ENCODE measurements at regions not wholly inside any gene's neighbourhood (a gene's known extent, or its start where the extent isn't known, plus 50 kb on each side); places are given as distances from the start of the nearest gene placed in this dataset.
A peak's percentile ranks its signal among the peaks of the same experiment; 100 is the strongest.

DNA sequence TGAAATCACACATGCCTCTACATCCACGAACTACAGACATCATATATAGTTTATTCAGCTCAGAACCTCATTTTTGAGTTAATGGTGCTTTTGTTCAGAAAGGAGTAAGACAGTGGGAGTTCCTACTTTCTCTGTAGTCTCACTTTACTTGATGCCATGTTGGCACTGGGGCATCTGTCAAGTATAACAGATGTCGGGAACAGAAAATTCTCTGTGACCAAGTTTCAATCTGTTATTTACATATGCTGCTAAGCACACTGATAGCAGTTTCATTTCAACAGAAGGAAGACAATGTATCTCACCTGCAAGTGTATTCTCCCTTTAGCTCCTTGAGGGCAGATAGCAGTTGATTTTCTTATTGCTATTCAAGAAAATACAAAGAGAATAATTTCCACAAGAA is 774.1 kb downstream of the METTL4 start:
- H3K27me3 ChIP-seq (ENCODE audit: control insufficient read depth, insufficient read depth, low read length), result no peaks in the 10 kb centered on the region
- no peak overlapping the region for H3K27ac ChIP-seq (ENCODE audit: low read depth in 2 of 2, low read length in 2 of 2)
- no peaks in the 10 kb centered on the region for H3K36me3 ChIP-seq (ENCODE audit: control insufficient read depth in 2 of 3, insufficient read depth in 3 of 3, low read length in 3 of 3)
- FAIRE-seq, result no peak
- H3K9ac ChIP-seq (ENCODE audit: low read length in 3 of 3), result no peak overlapping the region
- H3K9me3 ChIP-seq (ENCODE audit: control insufficient read depth in 2 of 3, insufficient read depth in 1 of 3, low read length in 3 of 3), result no peaks in the 10 kb centered on the region
- H3K4me3 ChIP-seq (ENCODE audit: low read length in 3 of 3), result no peak overlapping the region
- TF ChIP-seq, protein P1, sequence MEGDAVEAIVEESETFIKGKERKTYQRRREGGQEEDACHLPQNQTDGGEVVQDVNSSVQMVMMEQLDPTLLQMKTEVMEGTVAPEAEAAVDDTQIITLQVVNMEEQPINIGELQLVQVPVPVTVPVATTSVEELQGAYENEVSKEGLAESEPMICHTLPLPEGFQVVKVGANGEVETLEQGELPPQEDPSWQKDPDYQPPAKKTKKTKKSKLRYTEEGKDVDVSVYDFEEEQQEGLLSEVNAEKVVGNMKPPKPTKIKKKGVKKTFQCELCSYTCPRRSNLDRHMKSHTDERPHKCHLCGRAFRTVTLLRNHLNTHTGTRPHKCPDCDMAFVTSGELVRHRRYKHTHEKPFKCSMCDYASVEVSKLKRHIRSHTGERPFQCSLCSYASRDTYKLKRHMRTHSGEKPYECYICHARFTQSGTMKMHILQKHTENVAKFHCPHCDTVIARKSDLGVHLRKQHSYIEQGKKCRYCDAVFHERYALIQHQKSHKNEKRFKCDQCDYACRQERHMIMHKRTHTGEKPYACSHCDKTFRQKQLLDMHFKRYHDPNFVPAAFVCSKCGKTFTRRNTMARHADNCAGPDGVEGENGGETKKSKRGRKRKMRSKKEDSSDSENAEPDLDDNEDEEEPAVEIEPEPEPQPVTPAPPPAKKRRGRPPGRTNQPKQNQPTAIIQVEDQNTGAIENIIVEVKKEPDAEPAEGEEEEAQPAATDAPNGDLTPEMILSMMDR (IDR thresholded peaks at IDR 0.05; ENCODE audit: borderline replicate concordance, extremely low read depth, insufficient read depth), result no peak
- intact Hi-C loops (cut with DNase I), result no loop called here
- no peaks in the 10 kb centered on the region for H3K4me1 ChIP-seq (ENCODE audit: control insufficient read depth in 2 of 3, insufficient read depth in 2 of 3, low read depth in 1 of 3, low read length in 3 of 3)
- no peak for DNase-seq

DNA sequence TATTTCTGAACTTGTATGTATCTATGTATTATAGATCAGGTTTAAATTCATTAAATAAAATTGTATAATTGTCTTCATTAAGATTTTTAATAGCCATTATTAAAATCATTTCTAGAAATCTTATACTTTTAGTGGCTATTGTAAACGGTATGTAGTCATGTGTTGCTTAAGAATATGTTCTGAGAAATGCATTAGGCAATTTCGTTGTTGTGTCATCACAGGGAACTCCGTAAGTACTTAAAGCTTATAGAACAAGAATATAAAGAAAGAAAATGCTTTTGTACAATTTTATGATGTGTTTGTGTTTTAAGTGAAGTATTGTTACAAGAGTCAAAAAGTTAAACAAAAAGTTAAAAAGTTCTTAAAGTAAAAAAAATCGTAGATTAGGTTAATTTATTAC is 765.8 kb downstream of the METTL4 start:
- intact Hi-C loops (cut with DNase I), result no loop called here
- peak; percentile 56 for FAIRE-seq
- no peak overlapping the region for H3K9ac ChIP-seq (ENCODE audit: low read length in 3 of 3)
- TF ChIP-seq, protein P1 (IDR thresholded peaks at IDR 0.05; ENCODE audit: borderline replicate concordance, extremely low read depth, insufficient read depth), result no peak
- no peak overlapping the region for H3K4me3 ChIP-seq (ENCODE audit: low read length in 3 of 3)
- H3K36me3 ChIP-seq (ENCODE audit: control insufficient read depth in 2 of 3, insufficient read depth in 3 of 3, low read length in 3 of 3), result no peaks in the 10 kb centered on the region
- no peaks in the 10 kb centered on the region for H3K9me3 ChIP-seq (ENCODE audit: control insufficient read depth in 2 of 3, insufficient read depth in 1 of 3, low read length in 3 of 3)
- no peak overlapping the region for H3K27ac ChIP-seq (ENCODE audit: low read depth in 2 of 2, low read length in 2 of 2)
- H3K4me1 ChIP-seq (ENCODE audit: control insufficient read depth in 2 of 3, insufficient read depth in 2 of 3, low read depth in 1 of 3, low read length in 3 of 3), result no peaks in the 10 kb centered on the region
- DNase-seq, result no peak
- H3K27me3 ChIP-seq (ENCODE audit: control insufficient read depth, insufficient read depth, low read length), result no peaks in the 10 kb centered on the region

DNA sequence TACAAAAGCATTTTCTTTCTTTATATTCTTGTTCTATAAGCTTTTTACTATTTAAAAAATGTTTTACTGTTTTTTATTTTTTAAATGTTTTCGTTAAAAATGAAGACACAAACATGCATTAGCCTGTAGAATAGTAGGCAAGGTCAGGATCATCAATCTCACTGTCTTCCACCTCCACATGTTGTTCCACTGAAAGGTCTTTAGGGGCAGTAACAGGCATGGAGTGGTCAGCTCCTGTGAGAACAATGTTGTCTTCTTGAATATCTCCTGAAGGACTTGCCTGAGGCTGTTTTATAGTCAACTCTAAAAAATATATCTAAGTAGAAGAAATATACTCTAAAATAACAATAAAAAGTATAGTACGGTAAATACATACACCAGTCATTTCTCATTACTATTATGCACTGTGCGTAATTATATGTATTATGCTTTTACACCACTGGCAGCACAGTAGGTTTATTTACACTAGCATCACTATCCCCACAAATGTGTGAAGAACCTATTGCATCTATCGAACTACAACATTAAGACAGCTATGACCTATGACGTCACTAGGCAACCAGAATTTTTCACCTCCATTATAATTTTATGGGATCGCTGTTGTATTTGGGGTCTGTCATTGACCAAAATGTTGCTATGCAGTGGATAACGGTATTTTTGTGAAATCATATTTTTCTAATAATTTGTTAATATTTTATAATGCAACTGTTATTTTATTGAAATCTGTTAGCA is 764.3 kb downstream of the METTL4 start:
- Histone ChIP-seq H3K9me3 (ENCODE audit: control insufficient read depth in 2 of 3, insufficient read depth in 1 of 3, low read length in 3 of 3) (no peaks in the 10 kb centered on the region), H3K4me3 (ENCODE audit: low read length in 3 of 3) (no peak overlapping the region), H3K4me1 (ENCODE audit: control insufficient read depth in 2 of 3, insufficient read depth in 2 of 3, low read depth in 1 of 3, low read length in 3 of 3) (no peaks in the 10 kb centered on the region), H3K27ac (ENCODE audit: low read depth in 2 of 2, low read length in 2 of 2) (no peak overlapping the region), H3K36me3 (ENCODE audit: control insufficient read depth in 2 of 3, insufficient read depth in 3 of 3, low read length in 3 of 3) (no peaks in the 10 kb centered on the region), H3K27me3 (ENCODE audit: control insufficient read depth, insufficient read depth, low read length) (no peaks in the 10 kb centered on the region), H3K9ac (ENCODE audit: low read length in 3 of 3) (no peak overlapping the region)
- no peak for FAIRE-seq
- TF ChIP-seq, protein P1 (IDR thresholded peaks at IDR 0.05; ENCODE audit: borderline replicate concordance, extremely low read depth, insufficient read depth), result no peak
- DNase-seq, result no peak
- intact Hi-C loops (cut with DNase I), result no loop called here

DNA sequence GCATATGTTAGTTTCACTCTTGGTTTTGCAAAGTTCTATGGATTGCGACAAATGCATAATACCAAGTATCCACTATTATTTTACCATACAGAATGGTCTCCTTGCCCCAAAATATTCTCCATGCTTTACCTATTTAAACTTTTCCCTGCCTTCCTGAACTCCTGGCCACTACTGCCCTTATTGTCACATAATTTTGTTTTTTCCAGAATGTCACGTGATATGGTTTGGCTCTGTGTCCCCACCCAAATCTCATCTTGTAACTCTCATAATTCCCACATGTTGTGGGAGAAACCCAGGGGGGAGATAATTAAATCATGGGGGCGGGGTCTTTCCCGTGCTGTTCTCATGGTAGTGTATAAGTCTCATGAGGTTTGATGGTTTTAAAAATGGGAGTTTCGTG is 760.0 kb downstream of the METTL4 start:
- H3K9ac ChIP-seq (ENCODE audit: low read length in 3 of 3), result no peak overlapping the region

More for the DNA sequence above, 760.0 kb downstream of the METTL4 start:
- Histone ChIP-seq H3K27me3 (ENCODE audit: control insufficient read depth, insufficient read depth, low read length) (no peaks in the 10 kb centered on the region), H3K9me3 (ENCODE audit: control insufficient read depth in 2 of 3, insufficient read depth in 1 of 3, low read length in 3 of 3) (no peaks in the 10 kb centered on the region), H3K4me1 (ENCODE audit: control insufficient read depth in 2 of 3, insufficient read depth in 2 of 3, low read depth in 1 of 3, low read length in 3 of 3) (no peaks in the 10 kb centered on the region), H3K36me3 (ENCODE audit: control insufficient read depth in 2 of 3, insufficient read depth in 3 of 3, low read length in 3 of 3) (no peaks in the 10 kb centered on the region), H3K27ac (ENCODE audit: low read depth in 2 of 2, low read length in 2 of 2) (no peak overlapping the region), H3K4me3 (ENCODE audit: low read length in 3 of 3) (no peak overlapping the region)
- TF ChIP-seq, protein P1 (IDR thresholded peaks at IDR 0.05; ENCODE audit: borderline replicate concordance, extremely low read depth, insufficient read depth), result no peak
- intact Hi-C loops (cut with DNase I), result no loop called here
- DNase-seq (no peak), FAIRE-seq (no peak)

All from kidney (tissue), 13 donors.